AG08396 (cell line): ENCODE measurements at regions not wholly inside any gene's neighbourhood (a gene's known extent, or its start where the extent isn't known, plus 50 kb on each side); places are given as distances from the start of the nearest gene placed in this dataset.

Experiments used
- DNase-seq: peaks from one replicate; pipeline ENCODE4 v3.0.0; 2012; ENCODE audit warnings: low spot score, mixed read lengths

DNA sequence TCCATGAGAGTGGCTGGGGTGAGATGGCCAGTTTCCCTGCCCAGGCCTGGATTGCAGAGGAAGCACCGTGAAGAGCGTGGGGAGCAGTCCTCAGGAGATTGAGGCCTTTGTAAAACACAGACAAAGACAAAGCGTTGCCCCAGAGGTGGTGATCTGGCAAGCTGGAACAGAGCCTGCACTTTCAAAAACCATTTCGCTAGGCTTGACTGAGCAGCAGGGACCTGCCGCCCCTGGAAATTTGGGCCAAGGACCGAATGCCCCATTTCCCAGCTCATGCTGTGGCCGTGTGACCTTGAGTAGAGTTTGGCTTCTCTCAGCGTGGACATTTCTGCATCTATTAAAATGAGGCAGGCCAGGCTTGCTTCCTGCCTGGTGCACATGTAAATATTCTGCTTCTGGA is 381.4 kb downstream of the BCOR start:
- DNase-seq, result no peak

DNA sequence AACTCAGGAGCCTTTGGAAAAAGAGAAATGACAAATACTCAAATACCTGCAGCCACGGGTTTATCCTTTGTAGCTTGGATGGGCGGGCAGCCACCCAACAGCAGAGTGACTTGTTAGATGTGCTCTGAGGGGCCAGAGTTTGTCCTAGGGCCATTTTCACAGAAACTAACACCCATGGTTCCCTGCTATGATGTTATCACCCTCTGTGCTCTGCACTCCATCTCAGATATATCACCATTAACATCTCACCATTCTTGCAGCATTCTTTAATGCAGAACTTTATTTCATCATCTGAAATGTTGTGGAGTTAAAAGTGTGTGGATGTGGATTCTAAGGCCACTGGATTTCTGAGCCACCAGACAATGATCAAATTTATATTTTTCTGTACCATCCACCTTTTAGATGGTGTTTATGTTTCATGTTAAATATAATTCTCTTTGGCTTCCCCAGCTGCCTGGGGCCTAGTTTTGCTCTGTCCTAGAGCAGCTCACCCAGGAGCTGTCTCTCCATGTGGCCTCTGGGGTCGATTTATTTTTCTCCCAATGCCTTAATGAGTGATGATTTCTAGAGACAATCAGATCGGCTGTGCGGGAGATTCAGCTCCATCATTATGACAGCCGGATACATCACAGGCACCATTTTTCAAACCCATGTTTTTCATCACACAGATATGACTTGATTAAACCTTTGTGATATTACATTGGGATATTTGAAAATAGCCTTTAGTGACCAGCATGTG is 380.8 kb downstream of the BCOR start:
- no peak for DNase-seq

- no peak for DNase-seq
These were observed 378.8 kb downstream of the BCOR start for GRCh38 chrX:39718981-39719380.

GRCh38 chrX:39720945-39721344 is 376.8 kb downstream of the BCOR start:
- DNase-seq, result no peak

GRCh38 chrX:39721566-39722279 is 376.0 kb downstream of the BCOR start:
- DNase-seq, result peak; percentile 45

- DNase-seq, result no peak
These were observed 373.2 kb downstream of the BCOR start for GRCh38 chrX:39724544-39724943.

DNA sequence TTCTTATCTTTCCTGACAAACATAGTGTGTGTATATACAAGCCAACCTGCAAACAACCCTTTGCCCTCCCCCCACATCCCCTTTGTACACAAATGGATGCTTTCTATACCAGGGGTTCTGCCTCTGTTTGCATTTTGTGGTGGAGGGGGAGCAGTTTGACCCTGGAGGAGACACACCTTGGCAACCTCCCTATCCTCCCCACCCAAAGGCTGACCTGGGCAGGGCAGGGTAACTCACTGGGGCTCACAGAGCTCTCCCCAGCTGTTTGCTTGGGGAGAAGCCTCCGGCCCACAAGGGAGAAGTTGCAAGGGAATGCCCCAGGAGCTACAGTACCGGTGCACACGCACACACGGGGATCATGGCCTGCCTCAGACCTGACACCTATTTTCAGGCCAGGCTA is 372.6 kb downstream of the BCOR start:
- no peak for DNase-seq

- DNase-seq, result peak; percentile 46
These were observed 371.7 kb downstream of the BCOR start for GRCh38 chrX:39725928-39726619.

GRCh38 chrX:39726771-39727170 is 371.0 kb downstream of the BCOR start:
- DNase-seq, result no peak

DNA sequence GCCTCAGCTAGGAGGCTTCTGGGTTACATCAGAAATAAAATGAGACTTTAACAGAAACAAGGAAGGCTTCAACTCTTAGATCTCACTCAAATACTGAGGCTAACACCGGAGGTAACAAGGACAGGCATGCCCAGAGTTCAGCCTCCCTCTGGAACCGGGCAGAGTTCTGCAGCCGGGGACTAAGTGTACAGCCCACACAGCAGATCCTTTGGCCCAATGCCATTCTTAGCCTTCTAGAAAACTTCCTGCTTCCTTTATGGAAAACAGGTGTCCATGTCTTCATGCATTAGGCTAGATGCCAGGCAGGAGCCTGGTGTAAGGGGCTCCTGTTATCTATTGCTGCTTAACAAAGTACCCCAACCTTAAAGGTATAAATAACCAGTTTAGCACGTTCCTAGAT is 369.7 kb downstream of the BCOR start:
- DNase-seq, result no peak

DNA sequence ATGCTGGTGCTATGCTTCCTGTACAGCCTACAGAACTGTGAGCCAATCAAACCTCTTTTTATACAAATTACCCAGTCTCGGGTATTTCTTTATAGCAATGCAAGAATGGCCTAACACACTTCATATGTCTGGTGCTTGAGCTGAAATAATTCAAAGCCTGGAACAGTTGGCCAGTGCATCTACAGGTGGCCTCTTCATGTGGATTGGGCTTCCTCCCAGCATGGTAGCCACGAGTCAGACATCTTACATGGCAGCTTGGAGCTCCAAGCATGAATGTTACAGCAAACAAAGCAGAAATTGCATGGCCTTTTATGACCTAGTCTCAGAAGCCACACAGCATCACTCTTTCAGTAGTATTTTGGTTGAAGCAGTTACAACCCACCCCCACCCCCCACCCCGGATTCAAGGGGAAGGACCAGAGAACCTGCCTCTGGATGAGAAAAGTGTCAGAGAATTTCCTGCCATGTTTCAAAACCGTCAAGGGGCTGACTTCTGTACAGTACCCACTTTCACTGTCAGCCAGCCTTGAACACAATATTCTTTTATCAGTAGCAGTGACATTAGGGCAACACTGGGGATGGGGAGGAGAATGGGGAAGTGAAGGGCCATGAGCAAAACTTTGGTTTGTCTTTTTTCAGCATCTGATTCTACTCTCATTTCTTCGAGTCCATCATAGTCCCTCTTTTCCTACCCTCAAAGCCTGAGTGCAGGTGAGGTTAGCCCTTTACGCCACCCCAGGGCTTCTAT is 368.7 kb downstream of the BCOR start:
- no peak for DNase-seq

DNA sequence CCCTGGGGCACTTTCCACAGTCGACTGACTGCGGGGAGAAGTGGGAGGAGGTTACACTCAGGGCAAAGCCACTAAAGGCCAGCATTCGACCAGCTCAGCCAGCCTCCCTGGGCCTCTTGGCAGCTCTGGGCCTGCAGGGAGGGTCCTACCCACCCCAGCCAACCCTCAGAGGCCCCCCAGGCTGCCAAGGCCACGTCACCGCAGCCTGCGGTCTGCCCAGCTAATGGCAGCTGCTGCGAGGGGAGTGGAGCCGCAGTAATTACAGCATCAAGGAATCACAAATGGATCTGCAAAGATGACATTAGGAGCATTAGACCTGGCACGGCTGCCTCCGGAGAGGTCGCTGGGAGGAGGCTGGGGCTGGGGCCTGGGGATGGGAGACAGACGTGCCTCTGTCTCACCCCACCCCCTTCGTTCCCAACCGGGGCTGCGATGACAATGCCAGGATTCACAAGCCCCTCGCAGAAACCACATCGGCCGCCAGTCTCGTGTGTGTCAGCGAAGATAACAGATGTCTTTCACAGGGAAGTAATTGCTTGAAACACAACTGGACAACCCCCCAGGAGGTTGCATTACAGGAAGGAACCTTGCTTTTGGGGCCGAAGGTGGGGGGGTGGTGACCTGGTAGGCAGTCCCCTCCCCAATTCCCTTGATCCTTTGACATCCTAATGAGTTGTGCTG is 367.6 kb downstream of the BCOR start:
- no peak for DNase-seq

DNA sequence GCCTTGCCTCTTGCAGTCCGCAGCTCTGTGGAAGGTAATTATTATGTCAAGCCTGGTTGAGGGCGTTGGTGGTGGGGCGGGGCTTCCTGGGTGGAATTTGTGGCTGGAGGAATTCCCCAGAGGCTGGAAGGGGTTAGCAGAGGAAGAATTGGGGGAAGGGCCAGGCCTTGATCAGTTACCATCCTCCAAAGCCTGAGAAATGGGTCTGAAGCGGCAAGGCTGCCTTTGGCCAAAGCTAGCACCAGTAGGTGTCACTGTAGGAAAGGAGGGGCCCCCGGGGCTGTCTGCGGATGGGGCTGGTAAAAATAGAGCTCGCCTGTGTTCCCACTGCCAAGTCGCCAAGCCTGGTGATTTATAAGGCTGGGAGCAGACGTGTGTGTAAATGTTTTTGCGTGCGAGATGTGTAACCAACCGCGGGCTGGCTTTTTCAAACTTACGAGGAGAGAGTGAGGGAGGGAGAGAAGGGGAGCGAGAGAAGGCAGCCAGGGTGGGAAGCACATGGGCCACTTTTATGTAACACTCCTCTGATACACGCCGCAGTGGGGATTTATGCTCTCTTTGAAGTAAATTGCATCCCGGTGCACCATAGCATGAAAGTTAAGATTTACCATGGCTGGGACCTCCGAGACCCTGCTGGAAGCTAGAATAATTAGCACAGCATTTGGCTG is 367.0 kb downstream of the BCOR start:
- DNase-seq, result peak; percentile 82

GRCh38 chrX:39731330-39731667 is 366.5 kb downstream of the BCOR start:
- no peak for DNase-seq

DNA sequence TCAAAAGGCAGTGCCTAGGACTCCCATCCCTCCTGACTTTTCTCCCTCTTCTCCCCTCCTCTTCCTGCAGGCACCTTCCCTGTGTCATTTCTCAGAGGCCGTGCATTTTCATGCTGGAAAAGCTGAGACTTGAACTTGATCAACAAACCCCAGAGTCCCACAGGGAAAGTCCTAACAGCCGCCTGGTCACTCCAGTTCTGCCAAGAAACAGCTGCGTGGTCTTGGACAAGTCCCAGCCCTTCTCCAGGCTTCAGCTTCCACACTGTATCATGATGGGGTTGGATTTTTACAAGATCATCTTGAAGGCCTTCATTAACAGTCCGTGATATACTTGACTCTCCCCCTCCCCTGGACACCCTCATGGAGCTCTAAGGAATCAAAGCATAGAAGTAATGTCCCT is 366.0 kb downstream of the BCOR start:
- DNase-seq, result no peak

- no peak for DNase-seq
These were observed 364.0 kb downstream of the BCOR start for GRCh38 chrX:39733745-39734144.

DNA sequence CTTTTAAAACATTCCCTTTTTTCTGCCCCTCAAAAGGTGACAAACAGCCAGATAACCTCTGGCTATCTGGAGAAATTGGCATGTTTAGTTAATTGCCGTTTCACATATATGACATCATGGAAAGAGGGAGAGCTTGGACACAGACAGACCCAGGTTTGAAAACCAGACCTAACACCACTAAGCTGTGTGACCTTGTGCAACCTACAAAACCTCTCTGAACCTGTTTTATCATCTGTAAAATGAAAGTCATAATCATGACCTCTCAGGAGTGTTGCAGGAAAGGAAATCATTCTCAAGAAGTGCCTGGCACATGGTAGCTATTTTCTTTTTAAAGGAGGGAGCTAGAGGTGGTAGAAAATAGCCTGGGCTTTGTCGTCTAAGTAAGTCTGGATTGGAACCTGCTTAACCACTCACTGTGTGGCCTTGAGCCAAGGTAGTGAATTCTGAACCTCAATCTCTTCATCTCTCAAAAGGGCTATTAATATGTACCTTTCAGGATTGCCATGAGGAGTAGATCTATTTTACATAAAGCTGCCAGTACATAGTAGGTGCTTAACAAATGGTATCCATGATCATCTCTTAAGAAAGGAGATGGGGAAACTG is 363.5 kb downstream of the BCOR start:
- DNase-seq, result no peak

DNA sequence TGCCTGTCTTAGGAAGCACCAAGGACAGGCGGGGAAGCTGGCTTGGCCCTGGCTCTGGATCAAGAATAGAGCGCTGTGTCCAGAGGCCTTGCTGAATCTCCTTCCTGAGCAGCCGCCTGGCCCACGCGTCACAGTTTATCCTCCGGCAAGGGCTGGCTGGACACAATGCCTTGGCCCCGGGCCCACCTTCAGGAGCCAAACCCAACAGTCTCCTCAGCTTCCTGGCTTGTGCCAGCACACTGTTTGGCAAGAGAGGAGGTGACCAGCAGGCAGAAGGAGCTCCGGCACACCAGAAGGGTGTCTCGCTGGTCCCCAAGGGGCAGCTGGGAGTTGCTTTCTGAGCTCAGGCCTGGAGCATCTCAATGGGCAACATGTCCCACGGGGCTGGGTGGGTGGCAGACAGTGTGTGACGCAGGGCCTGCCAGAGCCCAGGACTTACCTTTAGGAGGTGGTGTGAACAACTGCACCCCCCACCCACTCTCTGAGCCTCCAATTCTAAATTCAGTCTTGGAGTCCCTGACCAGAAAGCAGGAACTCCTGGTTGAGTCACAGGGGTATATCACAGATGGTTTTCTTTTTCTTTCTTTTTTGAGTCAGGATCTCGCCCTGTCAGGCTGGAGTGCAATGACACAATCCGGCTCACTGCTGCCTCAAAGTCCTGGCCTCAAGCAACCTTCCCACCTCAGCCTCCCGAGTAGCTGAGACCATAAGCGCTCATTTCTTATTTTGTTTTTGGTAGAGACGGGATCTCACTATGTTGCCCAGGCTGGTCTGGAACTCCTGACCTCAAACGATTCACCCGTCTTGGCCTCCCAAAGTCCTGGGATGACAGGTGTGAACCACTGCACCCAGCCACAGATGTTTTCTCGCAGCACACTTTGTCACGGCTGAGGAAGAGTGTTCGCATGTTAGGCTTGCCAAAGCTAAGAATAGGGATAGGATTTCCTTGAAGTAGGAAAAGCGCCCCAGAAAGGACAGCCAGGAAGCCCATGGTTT is 361.2 kb downstream of the BCOR start:
- peak; percentile 67 for DNase-seq

DNA sequence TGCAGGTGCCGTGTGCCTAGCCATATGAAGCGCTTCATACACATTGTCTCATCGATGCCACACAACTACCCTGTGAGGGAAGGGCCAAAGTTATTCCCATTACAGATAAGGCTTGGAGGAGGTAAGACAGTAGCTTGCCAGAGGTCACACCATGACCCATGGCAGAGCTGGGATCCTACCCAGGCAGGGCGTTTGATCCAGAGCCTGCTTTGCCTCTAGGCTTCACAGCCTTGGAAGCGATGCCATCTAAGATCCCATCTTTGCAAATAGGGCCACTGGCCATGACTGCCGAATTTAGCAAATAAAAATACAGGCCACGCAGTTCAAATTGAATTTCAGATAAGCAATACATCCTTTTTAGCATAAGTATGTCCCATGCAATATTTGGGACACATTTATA is 358.2 kb downstream of the BCOR start:
- DNase-seq, result no peak

- no peak for DNase-seq
These were observed 357.7 kb downstream of the BCOR start for GRCh38 chrX:39740078-39740477.
